Heart left ventricle (tissue), 16 donors: ENCODE measurements at regions not wholly inside any gene's neighbourhood (a gene's known extent, or its start where the extent isn't known, plus 50 kb on each side); places are given as distances from the start of the nearest gene placed in this dataset.

Source experiments
- ATAC-seq, 4 donors: fragments of 200-7000 bp; cut with Tn5 transposase; one replicate each; pipeline ENCODE4 v1.9.1; 2020 to 2022; ENCODE audit warnings: moderate library complexity in 4 of 4, mild to moderate bottlenecking in 3 of 4, moderate number of reproducible peaks in 1 of 4
- DNase-seq, 5 donors: peaks; one replicate each; pipeline ENCODE4 v3.0.0-alpha.2; 2020
- H3K27ac ChIP-seq, 12 donors: fragments of 200-600 bp; sonication (generic) in 4 of 12; one replicate each; pipeline versions ENCODE4 v1.5.0 to v1.8.0; 2016 to 2022; ENCODE audit warnings: mild to moderate bottlenecking in 2 of 12
- H3K27me3 ChIP-seq, 9 donors: fragments of 200-600 bp; sonication (generic) in 2 of 9; one replicate each; pipeline versions ENCODE4 v1.5.1 to v1.8.0; 2016 to 2022; ENCODE audit warnings: mild to moderate bottlenecking in 3 of 9
- H3K36me3 ChIP-seq, 9 donors: fragments of 200-600 bp; sonication (generic) in 2 of 9; one replicate each; pipeline versions ENCODE4 v1.5.0 to v1.8.0; 2018 to 2022; ENCODE audit warnings: mild to moderate bottlenecking in 2 of 9
- H3K4me1 ChIP-seq, 12 donors: fragments of 200-600 bp; sonication (generic) in 4 of 12; one replicate each; pipeline versions ENCODE4 v1.5.0 to v1.8.0; 2016 to 2022; ENCODE audit warnings: mild to moderate bottlenecking in 3 of 12
- H3K4me3 ChIP-seq, 12 donors: fragments of 200-600 bp; sonication (generic) in 4 of 12; one replicate each; pipeline versions ENCODE4 v1.5.0 to v1.8.0; 2017 to 2022; ENCODE audit warnings: mild to moderate bottlenecking in 9 of 12, moderate library complexity in 4 of 12
- H3K9me3 ChIP-seq, 12 donors: fragments of 200-600 bp; sonication (generic) in 4 of 12; one replicate each; pipeline versions ENCODE4 v1.5.0 to v1.8.0; 2016 to 2022; ENCODE audit warnings: mild to moderate bottlenecking in 1 of 12
- POLR2A ChIP-seq, 2 donors: fragments of 450-650 bp; IDR thresholded peaks; one replicate each; pipeline ENCODE4 v1.6.1; 2017; ENCODE audit warnings: antibody characterized with exemption in 2 of 2, mild to moderate bottlenecking in 2 of 2, moderate library complexity in 2 of 2
- WGBS, 4 donors: extraction: QIAGEN DNeasy Blood & Tissue Kit in 2 of 4; methylation state at CpG; one replicate each; pipeline versions ENCODE4 v1.1.5 to v1.1.7; 2013 to 2018; 5-methylcytosine and 5-hydroxymethylcytosine counted together
- intact Hi-C, 10 donors: fragments of 100-400 bp; cut with DNase I; formaldehyde crosslinking; loops; one replicate each; pipeline versions ENCODE4 v1.11.1 to v1.14.2; 2022
- TF ChIP-seq, protein P1 (sequence below), 12 donors: fragments of 200-600 bp; sonication (generic) in 4 of 12; IDR thresholded peaks; one replicate each; pipeline versions ENCODE4 v1.5.0 to v1.8.0; 2018 to 2022; ENCODE audit warnings: antibody characterized with exemption in 12 of 12, mild to moderate bottlenecking in 5 of 12
- donor health status: ischemic (EF 13 %, LVEDD 7.1; RV severe dilation, severe dysfunction).
- donor health status: healthy with polysubstance abuse.
- donor health status: DM: no; HTN: yes; CAD: no.
- donor health status: DM: no; HTN: no; CAD: no.
- donor health status: ischemic (EF 25% LVEDD 6.9; RV normal size, moderate dysfunction).
- donor health status: ischemic (EF 25% LVEDD 5.7; RV mildly dilated, moderate dysfunction).
- donor health status: healthy.
- donor health status: DM: yes; HTN: yes; CAD: no.
- donor health status: ischemic (EF 35%, LVEDD 5.7; RV mildly dilated, moderate dysfunction).
- donor health status: nonischemic (EF 11% LVEDD 7.7; RV severe dilation, severe dysfunction).
- donor health status: DM: yes; HTN: yes; CAD: no.
- donor health status: PGD.
- donor health status: ischemic (EF 29% LVEDD 5.4; RV normal size, mild dysfunction).
- donor health status: nonischemic (EF 23%, LVEDD 6.1; RV moderate dilation, normal function).

- Histone ChIP-seq H3K9me3 (no peaks in the 10 kb centered on the region), H3K4me3 (no peak overlapping the region), H3K4me1 (no peaks in the 10 kb centered on the region), H3K36me3 (no peaks in the 10 kb centered on the region), H3K27ac (no peak overlapping the region), H3K27me3 (no peaks in the 10 kb centered on the region)
- DNase-seq = no peak
- peak in 1 of 4 donors; percentile 52 for ATAC-seq
- WGBS, 4 donors = 68 to 82% (median 75%) methylated on average over 1 of the region's 1 CpG
- intact Hi-C loops = no loop called here
- TF ChIP-seq, protein P1, sequence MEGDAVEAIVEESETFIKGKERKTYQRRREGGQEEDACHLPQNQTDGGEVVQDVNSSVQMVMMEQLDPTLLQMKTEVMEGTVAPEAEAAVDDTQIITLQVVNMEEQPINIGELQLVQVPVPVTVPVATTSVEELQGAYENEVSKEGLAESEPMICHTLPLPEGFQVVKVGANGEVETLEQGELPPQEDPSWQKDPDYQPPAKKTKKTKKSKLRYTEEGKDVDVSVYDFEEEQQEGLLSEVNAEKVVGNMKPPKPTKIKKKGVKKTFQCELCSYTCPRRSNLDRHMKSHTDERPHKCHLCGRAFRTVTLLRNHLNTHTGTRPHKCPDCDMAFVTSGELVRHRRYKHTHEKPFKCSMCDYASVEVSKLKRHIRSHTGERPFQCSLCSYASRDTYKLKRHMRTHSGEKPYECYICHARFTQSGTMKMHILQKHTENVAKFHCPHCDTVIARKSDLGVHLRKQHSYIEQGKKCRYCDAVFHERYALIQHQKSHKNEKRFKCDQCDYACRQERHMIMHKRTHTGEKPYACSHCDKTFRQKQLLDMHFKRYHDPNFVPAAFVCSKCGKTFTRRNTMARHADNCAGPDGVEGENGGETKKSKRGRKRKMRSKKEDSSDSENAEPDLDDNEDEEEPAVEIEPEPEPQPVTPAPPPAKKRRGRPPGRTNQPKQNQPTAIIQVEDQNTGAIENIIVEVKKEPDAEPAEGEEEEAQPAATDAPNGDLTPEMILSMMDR (IDR thresholded peaks at IDR 0.05) = no peak
- no peak for TF ChIP-seq POLR2A (IDR thresholded peaks at IDR 0.05)
These were observed 106.5 kb upstream of the CCDC112 start for GRCh38 chr5:115402822-115403577.

DNA sequence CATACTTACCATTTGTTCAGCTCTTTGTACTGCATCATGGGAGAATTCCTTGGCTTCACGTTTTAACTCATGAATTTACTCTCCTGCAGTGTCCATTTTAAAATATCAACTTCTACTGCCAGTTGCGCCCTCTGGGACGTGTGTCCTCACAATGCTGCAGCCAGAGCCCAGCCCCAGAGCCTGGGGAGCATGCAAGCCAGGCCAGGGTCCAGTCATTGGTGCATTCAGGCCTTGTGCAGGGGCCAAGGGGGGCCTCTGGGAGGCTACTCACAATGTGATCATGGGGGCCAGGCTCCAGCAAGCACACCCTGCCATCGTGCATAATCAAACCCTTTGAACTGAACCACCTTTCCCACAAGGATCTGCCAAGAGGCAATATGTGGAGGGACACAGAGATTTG lies 105.6 kb upstream of the CCDC112 start:
- Histone ChIP-seq H3K36me3 (no peaks in the 10 kb centered on the region), H3K27me3 (no peaks in the 10 kb centered on the region), H3K4me1 (no peaks in the 10 kb centered on the region), H3K4me3 (no peak overlapping the region), H3K9me3 (no peaks in the 10 kb centered on the region), H3K27ac (no peak overlapping the region)
- intact Hi-C loops = no loop called here
- WGBS, 4 donors = 55 to 64% (median 56%) methylated on average over 4 of the region's 4 CpGs
- TF ChIP-seq POLR2A (IDR thresholded peaks at IDR 0.05) = no peak
- no peak for ATAC-seq
- peak in 1 of 5 donors; percentile 18 for DNase-seq

GRCh38 chr5:115398719-115399118 lies 102.3 kb upstream of the CCDC112 start:
- H3K27me3 ChIP-seq = no peaks in the 10 kb centered on the region
- no peaks in the 10 kb centered on the region for H3K36me3 ChIP-seq
- H3K4me1 ChIP-seq = no peaks in the 10 kb centered on the region
- H3K4me3 ChIP-seq = no peak overlapping the region
- H3K9me3 ChIP-seq = no peaks in the 10 kb centered on the region
- ATAC-seq (no peak), DNase-seq (no peak)
- 88 to 93% (median 90%) methylated on average over 1 of the region's 1 CpG for WGBS, 4 donors
- TF ChIP-seq, protein P1 (IDR thresholded peaks at IDR 0.05) = no peak
- no peak for TF ChIP-seq POLR2A (IDR thresholded peaks at IDR 0.05)
- intact Hi-C loops = no loop called here
- H3K27ac ChIP-seq = no peak overlapping the region

DNA sequence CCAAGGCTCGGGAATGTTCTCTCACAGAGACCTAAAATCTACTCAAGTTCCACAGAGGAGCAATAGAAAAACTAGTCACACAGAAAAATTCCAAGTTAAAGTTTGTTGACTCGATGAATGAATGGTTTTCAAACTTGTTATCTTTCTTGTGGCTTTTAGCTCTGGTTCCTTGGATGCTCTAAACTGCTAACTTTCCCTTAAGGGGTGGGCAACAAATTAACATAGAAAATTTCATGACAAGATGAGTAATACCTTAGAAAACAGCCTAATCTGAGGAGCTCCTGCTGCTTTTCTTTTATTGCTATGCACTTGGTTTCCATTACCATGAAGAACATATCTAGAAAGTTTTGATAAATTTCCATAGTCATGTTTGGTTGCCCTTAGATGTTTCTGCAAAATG lies 100.2 kb upstream of the CCDC112 start:
- no peak for ATAC-seq
- H3K4me1 ChIP-seq = peaks cover 0 to 10% (median 0%) of the 10 kb centered on the region in 12 donors
- 76 to 84% (median 80%) methylated on average over 2 of the region's 2 CpGs for WGBS, 4 donors
- TF ChIP-seq POLR2A (IDR thresholded peaks at IDR 0.05) = no peak
- TF ChIP-seq, protein P1 (IDR thresholded peaks at IDR 0.05) = no peak
- intact Hi-C loops = no loop called here
- H3K4me3 ChIP-seq = no peak overlapping the region
- H3K9me3 ChIP-seq = no peaks in the 10 kb centered on the region
- H3K27me3 ChIP-seq = no peaks in the 10 kb centered on the region
- no peak for DNase-seq
- H3K36me3 ChIP-seq = no peaks in the 10 kb centered on the region
- no peak overlapping the region for H3K27ac ChIP-seq

DNA sequence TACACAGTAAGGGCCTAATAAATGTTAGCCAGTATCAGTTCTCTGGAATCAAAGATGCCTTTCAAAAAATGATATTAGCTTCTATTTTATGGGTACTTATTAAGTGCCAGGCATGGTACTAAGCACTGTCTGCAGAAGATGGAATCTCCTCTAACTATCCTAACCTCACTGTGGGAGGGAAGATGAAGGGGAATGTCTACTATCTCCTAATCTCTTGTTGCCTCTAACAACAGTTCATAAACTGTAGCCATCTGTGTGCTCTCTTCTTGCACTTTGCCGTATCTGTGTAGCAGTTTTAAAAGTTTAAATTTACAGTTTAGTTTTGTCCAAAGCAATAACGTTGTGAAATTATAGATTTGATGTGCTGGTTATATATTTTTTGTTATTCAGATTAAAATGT lies 99.6 kb upstream of the CCDC112 start:
- Histone ChIP-seq H3K9me3 (no peaks in the 10 kb centered on the region), H3K4me3 (no peak overlapping the region), H3K36me3 (no peaks in the 10 kb centered on the region), H3K4me1 (peaks cover 0 to 10% (median 0%) of the 10 kb centered on the region in 12 donors), H3K27ac (no peak overlapping the region), H3K27me3 (no peaks in the 10 kb centered on the region)
- WGBS, 4 donors = 74 to 82% (median 75%) methylated on average over 2 of the region's 2 CpGs
- TF ChIP-seq, protein P1 (IDR thresholded peaks at IDR 0.05) = no peak
- TF ChIP-seq POLR2A (IDR thresholded peaks at IDR 0.05) = no peak
- ATAC-seq = no peak
- intact Hi-C loops = no loop called here
- DNase-seq = no peak
